HG02870 (cell line): ENCODE measurements at regions not wholly inside any gene's neighbourhood (a gene's known extent, or its start where the extent isn't known, plus 50 kb on each side); places are given as distances from the start of the nearest gene placed in this dataset.
"Not testable (repeated sequence)": the region's sequence is repeated elsewhere in the genome, so short reads cannot be mapped to it uniquely, and the experiment has no call there.

ENCODE experiments used
- ATAC-seq: cut with Tn5 transposase; IDR thresholded peaks from one replicate; pipeline ENCODE4 v1.9.1; 2021; ENCODE audit warnings: mild to moderate bottlenecking, moderate library complexity; ENCODE audit not compliant: unreplicated experiment

DNA sequence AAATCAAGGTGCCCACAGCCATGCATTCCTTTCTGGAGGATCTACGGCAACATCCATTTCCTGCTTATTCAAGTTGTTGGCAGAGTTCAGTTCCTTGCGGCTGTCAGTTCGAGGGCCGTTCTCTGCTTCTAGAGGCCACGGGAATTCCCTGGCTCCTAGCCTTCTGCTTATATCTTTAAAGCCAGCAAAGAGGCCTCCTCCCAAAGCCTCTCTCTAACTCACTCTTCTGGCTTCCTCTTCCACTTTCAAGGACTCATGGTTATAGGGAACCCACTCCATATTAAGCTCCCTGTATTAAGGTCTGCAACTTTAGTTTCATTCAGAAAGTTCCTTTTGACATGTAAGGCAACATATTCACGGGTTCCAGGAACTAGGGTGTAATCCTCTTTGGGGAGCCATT is 150.1 kb upstream of the RMP24 start:
- ATAC-seq, result no peak

DNA sequence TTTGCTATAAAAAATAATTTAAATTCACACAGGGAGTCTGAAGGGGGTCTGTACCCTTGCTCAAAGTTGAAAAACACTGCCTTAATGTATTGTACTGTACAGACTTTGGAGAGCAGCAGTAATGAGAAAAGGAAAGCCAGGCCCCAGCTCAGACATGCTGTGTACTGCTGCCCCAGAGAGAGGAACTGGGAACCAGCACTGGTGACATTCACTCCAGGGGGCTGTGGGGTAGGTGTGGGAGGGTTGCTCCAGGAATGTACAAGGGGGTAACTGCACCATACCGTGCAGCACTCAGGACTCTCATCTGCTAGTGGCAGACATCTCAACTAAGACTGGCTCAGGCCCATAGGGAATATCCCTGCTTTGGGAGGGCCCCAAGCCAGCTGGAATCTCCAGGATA is 146.0 kb upstream of the RMP24 start:
- ATAC-seq, result no peak

DNA sequence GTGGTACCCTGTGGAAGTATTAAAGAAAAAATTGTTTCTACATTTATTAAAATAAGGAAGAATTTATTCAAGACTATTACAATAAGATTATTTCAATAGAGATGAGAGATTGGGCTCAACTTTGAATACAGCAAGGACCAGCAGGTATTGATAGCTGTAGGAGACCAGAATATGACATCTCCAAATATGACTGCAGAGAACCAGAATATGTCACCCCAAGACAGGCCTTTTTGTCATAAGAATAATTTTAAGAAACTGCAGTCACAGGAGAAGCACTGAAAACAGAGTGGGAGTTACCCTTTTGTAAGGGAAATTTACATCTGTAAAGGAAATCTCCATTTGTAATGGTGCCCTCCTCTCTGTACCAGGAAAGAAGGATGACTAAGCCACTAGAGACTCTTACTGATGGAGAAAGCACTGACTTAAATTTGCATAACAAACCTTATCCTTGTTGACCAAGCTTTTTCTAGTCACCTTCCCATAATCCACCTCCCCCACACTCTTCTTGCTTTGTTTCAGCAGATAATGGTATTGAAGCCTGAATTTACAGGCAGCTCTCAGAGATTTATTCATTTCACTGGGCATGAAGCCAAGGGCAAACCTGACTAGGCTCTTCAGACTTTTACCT is 145.1 kb upstream of the RMP24 start:
- ATAC-seq, result peak; percentile 64

GRCh38 chr18:35827903-35828275 is 144.6 kb upstream of the RMP24 start:
- peak; percentile 4 for ATAC-seq

GRCh38 chr18:35828591-35828990 is 143.9 kb upstream of the RMP24 start:
- ATAC-seq, result no peak

- peak; percentile 22 for ATAC-seq
Measured at GRCh38 chr18:35835366-35835765, 137.1 kb upstream of the RMP24 start.

- peak; percentile 99 for ATAC-seq
Measured at GRCh38 chr18:35835833-35836232, 136.6 kb upstream of the RMP24 start.

GRCh38 chr18:35836932-35837331 is 135.5 kb upstream of the RMP24 start:
- no peak for ATAC-seq

- no peak for ATAC-seq
Measured at GRCh38 chr18:35837922-35838496, 134.5 kb upstream of the RMP24 start.

GRCh38 chr18:35841283-35841682 is 131.2 kb upstream of the RMP24 start:
- ATAC-seq, result no peak

- no peak for ATAC-seq
Measured at GRCh38 chr18:35842536-35842935, 129.9 kb upstream of the RMP24 start.

GRCh38 chr18:35848321-35848720 is 124.2 kb upstream of the RMP24 start:
- not testable (repeated sequence) for ATAC-seq

DNA sequence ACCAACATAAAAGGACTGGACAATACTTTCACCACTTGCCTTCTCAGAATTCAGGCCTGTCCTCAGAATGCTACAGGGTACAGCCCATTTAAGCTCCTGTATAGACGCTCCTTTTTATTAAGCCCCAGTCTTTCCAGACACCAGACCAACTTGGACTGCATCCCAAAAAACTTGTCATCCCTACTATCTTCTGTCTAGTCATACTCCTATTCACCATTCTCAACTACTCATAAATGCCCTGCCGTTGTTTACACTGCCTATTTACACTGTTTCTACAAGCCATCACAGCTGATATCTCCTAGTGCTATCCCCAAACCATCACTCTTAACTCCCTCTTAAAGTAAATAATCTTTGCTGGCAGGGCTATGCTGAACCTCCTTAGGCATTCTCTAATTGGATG is 123.2 kb upstream of the RMP24 start:
- not testable (repeated sequence) for ATAC-seq

- no peak for ATAC-seq
Measured at GRCh38 chr18:35851286-35851970, 121.1 kb upstream of the RMP24 start.

DNA sequence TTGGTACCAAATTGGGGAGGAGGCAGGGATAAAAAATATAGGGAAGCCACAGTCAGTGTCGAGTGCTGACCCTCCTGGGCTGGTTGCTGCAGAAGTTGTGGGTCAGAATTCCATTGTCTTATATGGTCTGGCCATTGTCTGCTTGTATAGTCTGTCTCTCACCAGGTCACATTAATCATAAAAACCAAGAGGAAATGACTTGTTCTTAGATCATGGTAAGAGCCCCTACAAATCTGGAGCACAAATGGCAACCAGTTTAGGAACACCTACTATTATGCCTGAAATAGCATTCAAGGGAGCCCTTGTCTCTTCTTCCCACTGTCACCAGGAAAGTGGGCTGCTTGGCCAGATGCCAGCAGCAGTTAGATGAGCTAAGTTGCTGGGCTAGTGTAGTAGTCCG is 119.7 kb upstream of the RMP24 start:
- no peak for ATAC-seq

- ATAC-seq, result no peak
Measured at GRCh38 chr18:35854095-35854494, 118.4 kb upstream of the RMP24 start.

DNA sequence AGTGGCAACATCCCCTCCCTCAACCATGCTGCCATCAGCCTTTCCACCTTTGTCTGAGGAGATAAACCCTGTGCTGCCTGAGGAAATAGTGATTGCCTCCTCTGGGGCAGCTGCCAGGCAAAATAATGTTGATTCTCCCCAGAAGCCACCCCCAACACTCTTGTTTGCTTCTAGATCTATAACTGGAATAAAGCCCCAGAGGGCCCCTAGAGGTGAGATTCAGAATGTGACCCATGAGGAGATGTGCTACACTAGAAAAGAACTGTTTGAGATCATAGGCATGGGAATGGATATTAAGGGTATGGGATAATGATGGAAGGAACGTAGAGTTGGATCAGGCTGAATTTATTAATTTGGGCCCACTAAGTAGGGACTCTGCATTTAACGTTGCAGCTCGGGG is 116.3 kb upstream of the RMP24 start:
- ATAC-seq, result no peak

DNA sequence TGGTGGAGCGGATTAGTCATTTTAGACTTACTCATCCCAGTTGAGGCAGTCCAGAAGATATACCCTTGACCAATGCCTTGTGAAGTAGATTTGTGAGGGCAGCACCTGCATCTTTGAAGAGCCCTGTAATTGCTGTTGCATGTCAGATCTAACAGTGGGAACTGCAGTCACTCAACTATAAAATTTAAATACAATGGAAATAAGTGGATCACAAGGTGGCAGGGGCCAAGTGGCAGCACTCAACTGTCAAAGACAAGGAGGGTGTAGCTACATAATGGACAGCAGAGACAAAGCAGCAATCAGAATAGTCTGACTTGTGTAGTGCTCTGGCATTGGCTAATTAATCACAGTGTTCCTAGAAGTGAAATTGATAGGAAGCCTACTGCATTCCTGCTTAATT is 115.8 kb upstream of the RMP24 start:
- not testable (repeated sequence) for ATAC-seq

DNA sequence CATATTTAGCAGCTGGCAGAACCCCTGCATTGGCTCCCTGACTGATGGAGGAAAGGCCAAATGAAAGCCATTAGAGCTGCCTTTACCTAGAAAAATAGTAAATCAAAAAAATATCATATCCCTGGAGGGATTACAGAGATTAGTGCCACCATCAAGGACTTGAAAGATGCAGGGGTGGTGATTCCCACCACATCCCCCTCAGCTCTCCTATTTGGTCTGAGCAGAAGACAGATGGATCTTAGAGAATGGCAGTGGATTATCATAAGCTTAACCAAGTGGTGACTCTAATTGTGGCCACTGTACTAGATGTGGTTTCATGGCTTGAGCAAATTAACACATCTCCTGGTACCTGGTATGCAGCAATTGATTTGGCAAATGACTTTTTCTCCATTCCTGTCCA is 114.9 kb upstream of the RMP24 start:
- not testable (repeated sequence) for ATAC-seq

DNA sequence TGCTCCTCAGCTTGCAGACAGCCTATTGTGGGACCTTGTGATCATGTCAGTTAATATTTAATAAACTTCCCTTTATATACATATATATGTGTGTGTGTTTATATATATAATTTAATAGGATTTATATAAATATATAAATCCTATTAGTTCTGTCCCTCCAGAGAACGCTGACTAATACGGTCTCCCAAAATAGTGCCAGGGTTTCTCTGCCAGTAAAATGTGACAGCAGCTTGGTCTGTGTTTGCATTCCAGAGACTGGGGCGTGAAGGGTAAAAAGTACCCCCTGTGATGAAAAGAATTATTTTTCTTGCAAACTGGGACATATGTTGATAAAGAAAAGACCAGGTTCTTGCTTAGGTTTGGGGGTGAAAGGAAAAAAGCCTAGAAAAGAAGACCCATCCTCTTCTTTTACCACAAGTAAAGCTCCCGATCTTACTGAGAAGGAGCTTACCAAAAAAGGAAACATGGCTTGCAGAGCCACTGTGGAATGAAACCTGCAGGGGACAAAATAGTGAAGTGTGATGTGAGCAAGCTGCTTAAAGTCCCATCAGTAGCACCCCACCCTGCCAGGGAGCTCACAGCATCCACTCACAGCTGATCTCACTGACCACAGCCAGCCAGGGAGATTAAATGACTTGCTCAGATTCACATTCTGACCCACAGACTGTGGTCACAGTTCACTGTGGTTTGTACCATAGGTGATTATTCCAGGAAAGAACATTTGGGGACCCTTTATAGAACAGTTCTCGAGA is 110.9 kb upstream of the RMP24 start:
- peak; percentile 93 for ATAC-seq

GRCh38 chr18:35862119-35862640 is 110.3 kb upstream of the RMP24 start:
- peak; percentile 17 for ATAC-seq
